Spleen (tissue), 3 donors: ENCODE measurements at regions not wholly inside any gene's neighbourhood (a gene's known extent, or its start where the extent isn't known, plus 50 kb on each side); places are given as distances from the start of the nearest gene placed in this dataset.

Source experiments
- POLR2A ChIP-seq, 3 donors: fragments of 450-650 bp; IDR thresholded peaks; one replicate each; pipeline ENCODE4 v1.5.1; 2017; ENCODE audit warnings: antibody characterized with exemption in 3 of 3, mild to moderate bottlenecking in 1 of 3
- POLR2AphosphoS5 ChIP-seq, 3 donors: sonication (generic); formaldehyde crosslinking; IDR thresholded peaks; one replicate each; pipeline ENCODE4 v1.5.1; 2017; ENCODE audit warnings: antibody characterized with exemption in 3 of 3

GRCh38 chr3:14330508-14330907 is 71.9 kb upstream of the SLC6A6 start:
- TF ChIP-seq POLR2A (IDR thresholded peaks at IDR 0.05) (no peak), POLR2AphosphoS5 (IDR thresholded peaks at IDR 0.05) (no peak)
